T1000 (cell line): ENCODE measurements at regions not wholly inside any gene's neighbourhood (a gene's known extent, or its start where the extent isn't known, plus 50 kb on each side); places are given as distances from the start of the nearest gene placed in this dataset.
A peak's percentile ranks its signal among the peaks of the same experiment; 100 is the strongest.

Experiments used
- DNase-seq: peaks from one replicate; lab custom pipeline; 2025; ENCODE audit warnings: mixed read lengths; lab: John Stamatoyannopoulos, UW

DNA sequence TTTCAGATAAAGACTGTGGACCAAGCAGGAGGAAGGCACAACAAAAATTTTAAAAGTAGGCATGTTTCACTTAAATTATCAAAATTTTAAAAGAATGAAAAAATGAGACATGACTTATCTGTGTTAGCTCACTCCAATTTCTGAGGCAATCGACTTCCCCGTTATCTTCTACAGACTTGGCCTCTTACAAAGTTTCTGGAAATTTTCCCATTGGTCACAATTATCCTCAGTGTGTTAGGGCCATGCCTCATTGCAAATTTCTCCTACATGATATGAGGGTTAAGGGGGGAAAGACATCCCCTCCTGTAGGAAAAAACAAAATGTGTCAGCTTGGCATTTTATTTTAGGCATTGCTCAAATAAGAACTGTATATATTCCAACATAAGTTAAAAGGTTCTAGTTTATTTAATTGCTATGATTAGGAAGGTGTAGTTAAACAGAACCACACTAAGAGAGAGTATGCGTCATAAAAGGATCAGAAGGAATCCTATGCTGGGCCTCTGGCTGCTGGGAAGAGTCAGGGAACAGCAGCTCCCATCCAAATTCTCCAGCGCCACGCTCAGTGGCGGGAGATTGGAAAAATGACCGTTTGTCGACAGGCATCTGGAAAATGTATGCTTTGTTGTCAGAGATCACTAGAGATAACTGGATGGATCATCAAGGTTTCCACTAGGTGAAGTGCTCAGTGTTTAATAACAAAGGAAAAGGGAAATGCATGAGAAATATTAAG, 463.6 kb upstream of the NR2F2 start:
- DNase-seq, result no peak

DNA sequence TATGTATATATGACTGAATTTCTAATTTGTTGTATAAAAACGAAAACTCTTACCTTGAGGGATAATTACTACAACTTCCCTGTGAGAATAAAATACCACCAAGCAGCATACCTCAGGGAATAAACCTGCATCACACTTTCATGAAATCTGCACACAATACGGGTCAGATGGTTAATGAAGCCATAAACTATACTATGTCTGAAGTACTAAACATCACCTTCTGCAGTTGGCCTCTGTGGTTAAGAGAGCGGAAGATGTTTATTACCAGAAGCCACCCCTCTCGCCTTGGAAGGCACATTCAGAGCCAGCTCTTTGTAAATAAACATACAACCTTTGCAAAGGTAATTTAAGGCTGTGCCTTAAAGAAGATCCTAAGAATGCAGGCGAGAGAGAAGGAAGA, 462.1 kb upstream of the NR2F2 start:
- DNase-seq, result no peak

- DNase-seq, result no peak
Measured at GRCh38 chr15:95868970-95869369, 461.5 kb upstream of the NR2F2 start.

GRCh38 chr15:95869920-95870319, 460.6 kb upstream of the NR2F2 start:
- no peak for DNase-seq

DNA sequence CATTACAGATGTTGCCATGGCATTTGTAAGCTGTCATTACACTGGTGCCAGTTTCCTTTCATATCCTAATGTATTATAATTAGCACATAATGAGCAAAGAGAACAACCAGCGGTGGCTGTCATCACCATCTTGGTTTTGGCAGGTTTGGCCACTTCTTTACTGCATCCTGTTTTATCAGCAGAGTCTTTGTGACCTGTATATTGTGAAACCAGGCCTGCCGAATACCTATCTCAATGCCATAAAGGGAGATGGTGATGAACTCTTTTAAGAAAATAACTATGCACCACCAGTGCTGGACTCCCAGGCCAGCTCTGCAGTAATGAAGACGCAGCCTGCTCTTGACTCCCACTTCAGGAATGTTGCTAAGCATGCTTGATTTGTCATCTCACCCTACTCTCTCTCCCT, 458.1 kb upstream of the NR2F2 start:
- DNase-seq, result peak; percentile 10

- DNase-seq, result no peak
Measured at GRCh38 chr15:95874637-95875036, 455.9 kb upstream of the NR2F2 start.

DNA sequence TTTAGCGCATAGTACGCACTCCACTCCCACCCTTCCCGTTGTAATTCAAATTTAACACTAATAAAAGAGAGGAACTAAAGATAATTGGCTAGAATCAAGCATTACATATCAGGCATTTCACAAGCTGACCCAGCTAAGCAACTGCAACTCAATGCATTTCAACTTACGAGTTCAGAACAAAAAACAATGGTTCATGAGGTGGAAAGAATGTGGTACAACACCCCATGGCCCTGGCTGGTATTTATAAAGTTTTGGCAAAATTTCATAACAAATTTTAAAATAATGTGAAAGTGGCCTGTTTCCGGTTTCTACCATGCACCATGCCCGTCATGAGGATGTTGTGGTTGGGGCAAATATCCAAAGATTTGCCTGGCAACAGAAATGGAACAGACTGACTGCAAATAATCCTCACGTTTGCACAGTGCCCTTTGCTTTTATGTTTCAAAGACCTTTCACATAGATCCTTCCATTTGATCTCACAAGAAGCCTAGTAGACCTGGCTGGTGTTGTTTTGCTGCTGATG, 455.3 kb upstream of the NR2F2 start:
- DNase-seq, result no peak

- no peak for DNase-seq
Measured at GRCh38 chr15:95880031-95880570, 450.4 kb upstream of the NR2F2 start.

GRCh38 chr15:95880630-95881029, 449.9 kb upstream of the NR2F2 start:
- DNase-seq, result no peak

DNA sequence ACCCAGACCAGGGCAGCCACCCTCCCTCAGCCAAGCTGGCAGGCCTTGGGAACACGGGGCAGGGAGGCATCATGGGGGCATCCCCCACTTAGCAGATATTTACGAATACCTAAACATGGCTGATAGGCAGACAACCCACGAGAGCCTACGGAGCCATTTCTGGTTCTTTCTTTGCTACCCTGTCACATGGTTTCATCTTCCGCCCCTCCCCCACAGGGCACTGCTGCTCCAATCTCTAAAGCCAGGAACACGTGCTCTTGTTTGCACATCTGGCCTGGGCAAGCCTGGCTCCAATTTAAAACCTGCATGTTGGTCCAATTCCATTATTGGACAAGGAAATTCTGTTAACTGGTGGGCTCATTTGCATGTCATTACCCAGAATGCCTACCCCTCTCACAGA, 447.4 kb upstream of the NR2F2 start:
- no peak for DNase-seq

GRCh38 chr15:95884276-95884675, 446.2 kb upstream of the NR2F2 start:
- no peak for DNase-seq

- DNase-seq, result no peak
Measured at GRCh38 chr15:95887666-95888390, 442.7 kb upstream of the NR2F2 start.

DNA sequence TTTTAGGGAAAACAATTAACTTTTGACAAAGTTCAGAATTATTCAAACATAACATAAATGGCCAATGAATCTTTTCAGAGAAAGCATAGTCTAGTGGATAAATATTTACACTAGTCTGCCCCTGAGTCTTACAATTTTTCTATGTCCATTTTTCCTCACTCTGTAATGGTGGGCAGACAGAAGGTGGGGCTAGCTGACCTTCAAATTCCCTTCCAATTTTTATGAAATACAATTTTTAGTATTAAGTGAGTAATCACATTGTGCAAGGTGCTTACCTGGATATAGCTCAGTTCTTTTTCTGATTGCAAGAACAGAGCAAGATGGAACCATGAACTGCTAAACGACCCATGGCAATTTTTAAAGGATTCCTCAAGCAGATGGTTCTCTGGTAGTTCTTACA, 441.7 kb upstream of the NR2F2 start:
- DNase-seq, result no peak

DNA sequence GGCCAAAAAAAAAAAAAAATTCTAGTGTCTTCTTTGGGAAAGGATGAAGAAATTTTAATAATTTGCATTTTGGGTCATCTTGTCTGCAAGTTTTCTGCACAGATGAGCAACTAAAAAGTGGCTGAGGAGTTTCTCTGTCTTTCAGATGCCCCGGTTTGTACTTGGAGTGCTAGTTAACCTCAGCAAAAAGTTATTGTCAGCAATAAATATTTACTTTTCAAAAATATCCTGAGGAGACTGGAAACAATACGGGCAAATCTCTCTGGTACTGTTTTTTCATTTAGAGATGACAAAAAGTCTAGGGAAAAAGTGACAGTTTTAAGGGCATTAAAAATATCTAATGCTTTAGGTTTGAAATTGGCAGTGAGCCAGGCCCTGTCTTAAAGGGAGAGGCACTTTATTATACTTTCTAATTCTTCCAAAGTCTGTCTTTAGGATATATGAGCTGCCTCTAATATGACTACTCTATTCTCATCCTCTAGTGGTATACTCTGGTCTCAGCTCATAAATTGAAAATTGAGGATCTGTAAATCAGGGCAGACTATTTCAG, 436.0 kb upstream of the NR2F2 start:
- no peak for DNase-seq

- DNase-seq, result no peak
Measured at GRCh38 chr15:95895508-95895907, 435.0 kb upstream of the NR2F2 start.

DNA sequence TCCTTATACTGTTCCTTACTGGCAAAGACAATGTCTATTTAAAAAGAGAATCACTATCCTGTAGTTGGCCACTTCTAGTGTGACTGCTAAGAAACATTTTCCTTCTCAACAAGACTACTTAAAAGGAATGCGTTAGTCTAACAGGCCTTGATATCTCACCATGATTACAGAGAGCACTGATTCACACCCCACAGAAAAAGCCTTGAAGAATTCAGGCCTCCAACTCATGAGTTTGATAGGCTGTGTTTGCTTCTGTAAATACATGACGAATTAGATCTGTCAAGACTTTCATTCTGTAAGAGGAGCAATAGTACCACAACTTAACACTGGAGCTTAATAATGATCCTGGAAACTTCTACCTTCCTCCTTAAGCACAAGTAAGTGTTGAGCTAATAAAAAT, 432.8 kb upstream of the NR2F2 start:
- DNase-seq, result no peak

- no peak for DNase-seq
Measured at GRCh38 chr15:95898761-95899160, 431.7 kb upstream of the NR2F2 start.

DNA sequence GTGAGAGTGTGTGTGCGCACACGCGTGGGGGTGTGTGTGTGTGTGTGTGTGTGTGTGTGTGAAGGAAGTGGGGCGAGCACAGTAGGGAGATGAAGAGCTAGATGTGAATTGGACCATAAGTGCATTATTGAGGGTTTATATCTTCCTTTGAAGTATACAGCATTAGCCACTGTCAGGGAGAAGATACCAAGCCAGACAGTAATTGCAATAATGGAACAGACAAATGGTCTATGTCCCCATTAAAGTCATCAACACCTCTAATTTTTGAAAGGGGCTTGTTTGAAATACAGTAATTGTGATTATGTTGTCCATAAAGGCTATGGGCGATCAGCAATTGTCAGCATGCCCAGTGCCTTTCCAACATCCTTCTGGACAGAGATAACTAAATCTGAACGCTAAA, 429.2 kb upstream of the NR2F2 start:
- DNase-seq, result no peak

DNA sequence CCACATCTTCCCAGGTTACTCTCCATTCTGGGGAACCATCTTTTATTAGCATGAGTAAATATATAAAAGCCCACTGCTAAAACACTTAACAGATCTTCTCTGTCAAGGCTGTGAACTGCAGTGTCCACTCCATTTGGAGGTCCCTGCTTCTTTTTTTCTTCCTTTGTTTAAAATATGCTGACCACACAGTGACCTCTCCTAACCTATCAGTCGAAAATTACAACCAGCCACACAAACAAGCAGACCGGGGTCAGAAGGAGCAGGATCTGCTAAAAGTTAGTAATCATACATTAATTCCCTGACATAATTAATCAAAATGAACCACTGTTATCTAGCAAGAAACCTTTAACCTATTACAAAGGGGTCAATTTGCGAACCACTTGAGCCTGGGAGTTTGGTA, 427.9 kb upstream of the NR2F2 start:
- no peak for DNase-seq

DNA sequence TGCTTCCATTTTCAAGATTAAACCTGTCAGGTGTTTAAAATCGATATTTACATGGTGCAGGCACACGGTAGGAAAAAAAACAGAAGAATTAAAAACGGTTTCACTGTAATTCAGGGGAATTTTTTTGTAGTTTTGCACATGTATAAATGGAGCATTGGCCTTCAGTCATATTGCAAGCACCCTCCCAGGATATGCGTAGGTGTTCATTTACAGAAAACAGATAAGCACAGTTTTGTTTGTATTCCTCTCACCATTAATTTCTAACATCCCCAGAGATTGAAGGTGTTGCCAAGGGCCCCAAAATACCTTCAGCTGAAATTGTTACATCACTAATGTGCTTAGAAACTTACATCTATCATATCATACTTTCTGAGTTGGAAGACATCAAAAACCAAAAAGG, 427.1 kb upstream of the NR2F2 start:
- no peak for DNase-seq

GRCh38 chr15:95910643-95911212, 419.8 kb upstream of the NR2F2 start:
- no peak for DNase-seq

GRCh38 chr15:95911570-95912279, 418.8 kb upstream of the NR2F2 start:
- DNase-seq, result no peak
